Upper lobe of right lung (tissue), 1 donor: ENCODE measurements at regions not wholly inside any gene's neighbourhood (a gene's known extent, or its start where the extent isn't known, plus 50 kb on each side); places are given as distances from the start of the nearest gene placed in this dataset.
A peak's percentile ranks its signal among the peaks of the same experiment; 100 is the strongest.

Experiments used
- ATAC-seq: fragments of 200-7000 bp; cut with Tn5 transposase; one replicate; pipeline ENCODE4 v1.9.1; 2020; ENCODE audit warnings: mild to moderate bottlenecking, moderate library complexity
- DNase-seq: peaks from one replicate; pipeline ENCODE4 v3.0.0-alpha.2; 2020
- H3K27ac ChIP-seq: fragments of 200-600 bp; one replicate; pipeline ENCODE4 v1.8.0; 2022
- H3K27me3 ChIP-seq: fragments of 200-600 bp; one replicate; pipeline ENCODE4 v1.8.0; 2022; ENCODE audit warnings: mild to moderate bottlenecking
- H3K36me3 ChIP-seq: fragments of 200-600 bp; one replicate; pipeline ENCODE4 v1.8.0; 2022
- H3K4me1 ChIP-seq: fragments of 200-600 bp; one replicate; pipeline ENCODE4 v1.8.0; 2022
- H3K4me3 ChIP-seq: fragments of 200-600 bp; one replicate; pipeline ENCODE4 v1.8.0; 2022; ENCODE audit warnings: mild to moderate bottlenecking
- H3K9me3 ChIP-seq: fragments of 200-600 bp; one replicate; pipeline ENCODE4 v1.8.0; 2022
- CTCF ChIP-seq: fragments of 200-600 bp; IDR thresholded peaks from one replicate; pipeline ENCODE4 v1.8.0; 2022; ENCODE audit warnings: antibody characterized with exemption
- intact Hi-C: fragments of 100-400 bp; cut with DNase I; formaldehyde crosslinking; loops from one replicate; pipeline ENCODE4 v1.11.0; 2022
- donor health status: DM: no; HTN: yes; CAD: no; lungs with severe emphysema.

DNA sequence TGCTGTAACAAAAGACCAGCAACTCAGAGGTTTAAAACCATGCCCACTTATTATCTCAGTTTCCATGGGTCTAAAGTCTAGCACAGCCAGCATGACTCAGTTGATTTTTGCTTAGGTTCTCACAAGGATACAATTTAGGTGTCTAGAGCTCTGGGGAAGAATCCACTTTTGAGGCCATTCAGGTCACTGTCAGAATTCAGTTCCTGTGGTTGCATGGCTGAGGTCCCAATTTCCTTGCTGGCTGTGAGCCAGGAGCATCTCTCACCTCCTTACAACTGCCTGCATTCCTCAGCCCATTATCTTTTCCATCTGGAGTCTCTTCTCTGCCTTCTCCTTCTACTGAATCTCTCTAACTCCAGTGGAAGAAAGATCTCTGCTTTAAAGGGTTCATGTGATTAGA, 240.5 kb upstream of the CFAP20DC start:
- Histone ChIP-seq H3K4me1 (no peaks in the 10 kb centered on the region), H3K9me3 (no peaks in the 10 kb centered on the region), H3K27me3 (no peaks in the 10 kb centered on the region), H3K4me3 (no peak overlapping the region), H3K27ac (no peak overlapping the region), H3K36me3 (no peaks in the 10 kb centered on the region)
- TF ChIP-seq CTCF = no peak
- no peak for DNase-seq
- ATAC-seq = no peak
- intact Hi-C loops = no loop called here

DNA sequence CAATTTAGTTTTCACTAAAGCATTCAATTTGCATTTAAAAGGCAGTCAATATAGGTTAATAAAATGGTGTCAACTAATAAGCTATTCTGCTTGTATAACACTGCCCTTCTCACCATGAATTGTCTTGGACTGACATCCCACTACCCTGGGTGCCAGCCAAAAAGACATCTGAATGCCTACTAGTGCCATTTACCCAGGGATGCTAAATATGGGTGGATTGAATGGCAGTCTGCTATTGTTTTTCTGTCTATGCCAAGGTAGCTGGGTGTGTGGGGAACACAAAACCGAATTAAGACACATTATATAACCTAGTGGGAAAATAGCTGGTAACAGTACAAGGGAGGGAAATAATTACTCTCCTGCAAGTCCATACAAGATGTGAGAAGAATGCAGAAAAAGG, 240.0 kb upstream of the CFAP20DC start:
- Histone ChIP-seq H3K4me3 (no peak overlapping the region), H3K27me3 (no peaks in the 10 kb centered on the region), H3K27ac (no peak overlapping the region), H3K4me1 (no peaks in the 10 kb centered on the region), H3K36me3 (no peaks in the 10 kb centered on the region), H3K9me3 (no peaks in the 10 kb centered on the region)
- intact Hi-C loops = no loop called here
- no peak for TF ChIP-seq CTCF
- ATAC-seq (no peak), DNase-seq (no peak)

GRCh38 chr3:59288951-59289350, 239.1 kb upstream of the CFAP20DC start:
- no peaks in the 10 kb centered on the region for H3K27me3 ChIP-seq
- no peaks in the 10 kb centered on the region for H3K36me3 ChIP-seq
- H3K27ac ChIP-seq = no peak overlapping the region
- no peak overlapping the region for H3K4me3 ChIP-seq
- no peak for ATAC-seq
- no peak for DNase-seq
- H3K9me3 ChIP-seq = no peaks in the 10 kb centered on the region
- intact Hi-C loops = no loop called here
- TF ChIP-seq CTCF = no peak
- H3K4me1 ChIP-seq = no peaks in the 10 kb centered on the region

DNA sequence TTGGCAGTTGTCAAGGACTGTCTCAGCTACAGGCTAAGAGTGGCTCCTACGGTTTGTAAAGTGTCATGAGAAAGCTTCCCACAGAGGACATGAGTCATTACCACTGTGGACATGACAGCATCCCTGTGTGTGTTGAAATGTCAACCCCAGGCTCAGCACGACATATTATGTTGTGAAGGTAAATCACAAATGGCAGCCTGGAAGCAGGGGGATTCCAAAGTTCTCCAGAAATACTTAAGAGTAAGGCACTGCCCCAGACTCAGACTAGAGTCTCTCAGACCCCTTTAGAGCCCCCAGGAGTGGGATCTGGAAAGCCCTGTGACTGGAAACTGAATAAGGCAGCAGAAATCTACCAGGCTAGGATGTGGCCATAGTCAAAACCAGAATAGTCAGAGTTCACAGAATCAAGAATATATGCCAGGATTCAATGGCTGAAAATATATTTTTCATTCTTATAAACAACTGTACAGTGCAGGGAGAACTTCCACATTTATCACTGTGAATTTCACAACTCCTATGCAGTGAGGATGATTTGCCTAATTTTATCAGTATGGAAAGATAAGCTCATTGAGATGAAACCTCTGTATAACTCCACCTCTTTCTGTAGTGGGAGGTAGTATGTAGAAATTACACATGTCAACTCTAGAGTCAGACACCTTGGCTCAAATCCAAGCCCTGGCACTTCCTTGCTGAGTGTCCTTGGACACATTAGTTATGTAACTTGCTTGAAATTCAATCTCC, 237.1 kb upstream of the CFAP20DC start:
- no peaks in the 10 kb centered on the region for H3K4me1 ChIP-seq
- no peak overlapping the region for H3K4me3 ChIP-seq
- peak; percentile 90 for ATAC-seq
- H3K36me3 ChIP-seq = no peaks in the 10 kb centered on the region
- no peak for TF ChIP-seq CTCF
- no peak for DNase-seq
- no peak overlapping the region for H3K27ac ChIP-seq
- H3K9me3 ChIP-seq = no peaks in the 10 kb centered on the region
- H3K27me3 ChIP-seq = no peaks in the 10 kb centered on the region
- intact Hi-C loops = no loop called here

DNA sequence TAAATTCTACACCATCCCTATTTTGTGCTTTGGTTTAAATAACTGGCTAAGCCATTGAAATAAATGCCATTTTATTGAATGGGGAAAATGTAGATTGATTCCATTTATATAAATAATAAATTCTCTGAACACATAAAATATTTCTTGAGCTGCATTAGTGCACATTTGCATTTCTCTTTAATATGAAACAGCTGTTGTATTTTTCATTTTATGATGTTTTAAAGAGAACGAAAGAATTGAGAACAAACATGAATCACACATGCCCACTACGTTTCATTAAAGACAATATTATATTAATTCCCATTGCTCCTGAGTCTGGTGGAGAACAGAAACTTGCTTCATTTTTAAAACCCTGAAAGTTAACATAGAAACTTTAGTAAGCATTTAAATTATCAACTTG, 235.7 kb upstream of the CFAP20DC start:
- Histone ChIP-seq H3K4me1 (no peaks in the 10 kb centered on the region), H3K36me3 (no peaks in the 10 kb centered on the region), H3K27me3 (no peaks in the 10 kb centered on the region), H3K4me3 (no peak overlapping the region), H3K27ac (no peak overlapping the region), H3K9me3 (no peaks in the 10 kb centered on the region)
- no peak for TF ChIP-seq CTCF
- no peak for DNase-seq
- ATAC-seq = no peak
- intact Hi-C loops = no loop called here

DNA sequence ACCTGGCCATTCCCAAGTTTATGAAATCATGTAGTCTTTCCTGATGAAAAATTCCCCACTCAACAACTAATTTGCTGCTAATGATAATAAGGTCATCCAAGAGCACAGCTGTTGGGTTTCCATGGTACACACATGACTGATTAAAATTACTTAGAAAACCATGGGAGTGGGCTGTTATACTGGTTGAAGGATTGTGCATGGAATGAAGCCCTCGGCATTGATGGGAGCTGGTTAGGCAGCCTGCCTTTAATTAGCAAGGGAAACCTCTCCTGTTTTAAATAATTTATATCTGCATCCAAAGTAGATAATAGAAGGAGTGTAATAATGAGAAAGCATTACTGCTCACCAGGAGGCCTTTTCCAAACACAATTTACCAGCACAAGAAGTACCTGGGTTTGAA, 235.1 kb upstream of the CFAP20DC start:
- H3K27me3 ChIP-seq = no peaks in the 10 kb centered on the region
- intact Hi-C loops = no loop called here
- no peaks in the 10 kb centered on the region for H3K9me3 ChIP-seq
- H3K4me3 ChIP-seq = no peak overlapping the region
- H3K36me3 ChIP-seq = no peaks in the 10 kb centered on the region
- ATAC-seq (no peak), DNase-seq (no peak)
- H3K4me1 ChIP-seq = no peaks in the 10 kb centered on the region
- H3K27ac ChIP-seq = no peak overlapping the region
- no peak for TF ChIP-seq CTCF
